Glutamatergic neuron (in vitro differentiated cells): ENCODE measurements at regions not wholly inside any gene's neighbourhood (a gene's known extent, or its start where the extent isn't known, plus 50 kb on each side); places are given as distances from the start of the nearest gene placed in this dataset.

Source experiments
- DNase-seq: peaks from one replicate; pipeline ENCODE4 v3.0.0; 2022
- H3K27ac Mint-ChIP-seq: one replicate; pipeline ENCODE4 v1.8.0; 2020; ENCODE audit warnings: mild to moderate bottlenecking, mixed read lengths, inconsistent platforms; ENCODE audit not compliant: unreplicated experiment
- H3K27me3 Mint-ChIP-seq: one replicate; pipeline ENCODE4 v1.8.0; 2020; ENCODE audit warnings: mild to moderate bottlenecking, moderate library complexity, mixed read lengths, inconsistent platforms; ENCODE audit not compliant: unreplicated experiment
- H3K36me3 Mint-ChIP-seq: one replicate; pipeline ENCODE4 v1.8.0; 2020; ENCODE audit warnings: mild to moderate bottlenecking, mixed read lengths, inconsistent platforms; ENCODE audit not compliant: unreplicated experiment
- H3K4me1 Mint-ChIP-seq: one replicate; pipeline ENCODE4 v1.8.0; 2020; ENCODE audit warnings: mild to moderate bottlenecking, low read depth, mixed read lengths, inconsistent platforms; ENCODE audit not compliant: unreplicated experiment
- H3K4me3 Mint-ChIP-seq: one replicate; pipeline ENCODE4 v1.8.0; 2020; ENCODE audit warnings: mild to moderate bottlenecking, mixed read lengths, inconsistent platforms; ENCODE audit not compliant: unreplicated experiment
- H3K9me3 Mint-ChIP-seq: one replicate; pipeline ENCODE4 v1.8.0; 2020; ENCODE audit warnings: mild to moderate bottlenecking, moderate library complexity, mixed read lengths, inconsistent platforms; ENCODE audit not compliant: unreplicated experiment
- TF ChIP-seq, protein P1 (sequence below): fragments of 200-600 bp; sonication (generic); IDR thresholded peaks from one replicate; pipeline ENCODE4 v1.5.0; 2021; ENCODE audit not compliant: partially characterized antibody, unreplicated experiment

DNA sequence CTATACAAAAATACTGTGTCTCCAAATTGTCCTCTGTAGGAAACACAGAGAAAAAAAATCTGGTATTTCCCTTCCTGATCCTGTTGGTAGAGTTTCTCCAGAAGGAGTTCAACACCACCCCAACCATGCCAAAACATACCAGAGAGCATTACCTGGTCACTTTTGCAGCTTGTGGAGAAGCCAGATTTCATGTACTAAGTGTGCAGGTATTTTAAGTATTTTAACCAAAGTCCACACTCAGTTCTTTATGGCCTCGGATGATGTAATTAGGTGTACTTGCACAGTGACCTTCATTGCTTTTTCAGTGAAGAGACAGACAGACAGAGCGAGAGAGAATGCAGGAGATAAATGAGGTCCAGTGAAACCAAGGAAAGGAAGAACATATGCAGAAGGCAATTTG lies 2046.8 kb upstream of the CDH9 start:
- Mint-ChIP-seq H3K27me3 (peaks cover 3% of the 10 kb centered on the region), H3K4me1 (peaks cover 3% of the 10 kb centered on the region), H3K4me3 (no peak overlapping the region), H3K9me3 (peaks cover 3% of the 10 kb centered on the region), H3K36me3 (no peaks in the 10 kb centered on the region), H3K27ac (no peak overlapping the region)
- TF ChIP-seq, protein P1, sequence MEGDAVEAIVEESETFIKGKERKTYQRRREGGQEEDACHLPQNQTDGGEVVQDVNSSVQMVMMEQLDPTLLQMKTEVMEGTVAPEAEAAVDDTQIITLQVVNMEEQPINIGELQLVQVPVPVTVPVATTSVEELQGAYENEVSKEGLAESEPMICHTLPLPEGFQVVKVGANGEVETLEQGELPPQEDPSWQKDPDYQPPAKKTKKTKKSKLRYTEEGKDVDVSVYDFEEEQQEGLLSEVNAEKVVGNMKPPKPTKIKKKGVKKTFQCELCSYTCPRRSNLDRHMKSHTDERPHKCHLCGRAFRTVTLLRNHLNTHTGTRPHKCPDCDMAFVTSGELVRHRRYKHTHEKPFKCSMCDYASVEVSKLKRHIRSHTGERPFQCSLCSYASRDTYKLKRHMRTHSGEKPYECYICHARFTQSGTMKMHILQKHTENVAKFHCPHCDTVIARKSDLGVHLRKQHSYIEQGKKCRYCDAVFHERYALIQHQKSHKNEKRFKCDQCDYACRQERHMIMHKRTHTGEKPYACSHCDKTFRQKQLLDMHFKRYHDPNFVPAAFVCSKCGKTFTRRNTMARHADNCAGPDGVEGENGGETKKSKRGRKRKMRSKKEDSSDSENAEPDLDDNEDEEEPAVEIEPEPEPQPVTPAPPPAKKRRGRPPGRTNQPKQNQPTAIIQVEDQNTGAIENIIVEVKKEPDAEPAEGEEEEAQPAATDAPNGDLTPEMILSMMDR = no peak
- no peak for DNase-seq

DNA sequence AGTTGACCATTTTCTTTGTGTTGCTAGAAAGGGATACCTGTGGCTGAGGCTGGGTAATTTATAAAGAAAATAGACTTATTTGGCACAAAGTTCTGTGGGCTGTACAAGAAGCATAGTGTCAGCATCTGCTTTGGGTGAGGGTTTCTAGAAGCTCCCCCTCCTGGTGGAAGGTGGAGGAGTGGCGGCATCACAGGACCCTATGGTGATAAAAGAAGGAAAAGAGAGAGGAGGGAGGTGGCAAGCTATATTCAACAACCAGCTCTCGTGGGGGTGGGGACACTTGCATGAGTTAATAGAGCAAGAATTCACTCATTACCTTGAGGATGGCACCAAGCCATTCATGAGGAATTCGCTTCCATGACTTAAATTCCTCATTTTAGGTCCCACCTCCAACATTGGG lies 2041.4 kb upstream of the CDH9 start:
- Mint-ChIP-seq H3K27me3 (peaks cover 3% of the 10 kb centered on the region), H3K9me3 (peaks cover 3% of the 10 kb centered on the region), H3K27ac (no peak overlapping the region), H3K4me3 (no peak overlapping the region), H3K4me1 (no peaks in the 10 kb centered on the region), H3K36me3 (no peaks in the 10 kb centered on the region)
- TF ChIP-seq, protein P1 = peak; percentile 45
- DNase-seq = peak; percentile 24

DNA sequence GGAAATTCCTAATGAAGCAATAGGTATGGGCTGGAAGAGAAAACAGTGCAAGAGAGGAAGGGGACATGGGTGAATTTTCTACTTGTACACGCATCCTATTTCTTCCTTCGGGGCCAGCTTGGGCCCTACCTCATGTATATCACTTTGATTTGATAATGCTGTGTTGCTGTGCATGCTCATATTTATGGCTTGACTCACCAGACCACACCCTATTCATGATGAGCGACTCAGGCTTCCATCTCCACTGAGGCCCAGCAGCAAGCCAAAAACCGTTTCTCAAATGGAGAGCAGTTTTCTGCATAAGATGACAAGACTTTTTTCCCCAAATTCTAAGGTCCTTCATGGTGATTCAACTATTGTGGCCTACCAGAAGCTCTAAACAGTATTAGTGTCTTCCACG lies 2039.1 kb upstream of the CDH9 start:
- TF ChIP-seq, protein P1 = no peak
- no peaks in the 10 kb centered on the region for H3K36me3 Mint-ChIP-seq
- H3K4me3 Mint-ChIP-seq = no peak overlapping the region
- no peaks in the 10 kb centered on the region for H3K9me3 Mint-ChIP-seq
- no peak overlapping the region for H3K27ac Mint-ChIP-seq
- no peaks in the 10 kb centered on the region for H3K27me3 Mint-ChIP-seq
- H3K4me1 Mint-ChIP-seq = no peaks in the 10 kb centered on the region
- DNase-seq = no peak

DNA sequence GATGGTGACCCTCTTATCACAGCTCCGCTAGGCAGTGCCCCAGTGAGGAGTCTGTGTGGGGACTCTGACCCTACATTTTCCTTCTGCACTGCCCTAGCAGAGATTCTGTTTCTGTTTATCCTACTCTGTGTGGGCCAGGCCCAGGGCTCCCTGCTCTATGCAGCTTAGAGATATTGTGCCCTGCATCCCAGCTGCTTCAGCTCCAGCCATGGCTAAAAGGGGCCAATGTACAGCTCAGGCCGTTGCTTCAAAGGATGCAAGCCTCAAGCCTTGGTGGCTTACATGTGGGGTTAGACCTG lies 2030.7 kb upstream of the CDH9 start:
- H3K4me3 Mint-ChIP-seq = no peak overlapping the region
- peaks cover 3% of the 10 kb centered on the region for H3K4me1 Mint-ChIP-seq
- no peak for DNase-seq
- TF ChIP-seq, protein P1 = no peak
- no peaks in the 10 kb centered on the region for H3K9me3 Mint-ChIP-seq
- H3K27me3 Mint-ChIP-seq = peaks cover 2% of the 10 kb centered on the region
- no peak overlapping the region for H3K27ac Mint-ChIP-seq
- no peaks in the 10 kb centered on the region for H3K36me3 Mint-ChIP-seq

DNA sequence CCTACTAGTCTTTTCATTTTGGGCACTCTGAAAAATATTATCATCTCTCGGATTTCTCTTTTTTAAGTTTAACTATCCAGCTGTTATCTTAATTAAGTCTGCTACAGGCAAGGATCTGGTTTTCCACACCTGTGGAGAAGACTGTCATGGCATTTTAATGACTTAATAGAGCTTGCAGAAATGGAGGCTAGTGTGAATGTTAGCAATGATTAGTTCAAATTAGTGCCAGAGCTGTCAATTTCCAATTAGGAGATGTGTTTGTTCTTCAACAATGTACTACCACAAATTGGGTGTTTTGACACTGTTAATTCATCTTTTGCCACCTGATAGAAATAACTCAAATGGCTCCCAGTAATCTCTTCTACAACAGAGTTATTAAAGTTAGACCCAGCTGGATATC lies 2023.0 kb upstream of the CDH9 start:
- DNase-seq = no peak
- Mint-ChIP-seq H3K9me3 (no peaks in the 10 kb centered on the region), H3K27me3 (peaks cover 2% of the 10 kb centered on the region), H3K36me3 (peaks cover 5% of the 10 kb centered on the region), H3K27ac (no peak overlapping the region), H3K4me1 (no peaks in the 10 kb centered on the region), H3K4me3 (no peak overlapping the region)
- TF ChIP-seq, protein P1 = no peak
